K562 (cell line): ENCODE measurements at regions not wholly inside any gene's neighbourhood (a gene's known extent, or its start where the extent isn't known, plus 50 kb on each side); places are given as distances from the start of the nearest gene placed in this dataset.
A peak's percentile ranks its signal among the peaks of the same experiment; 100 is the strongest.

ENCODE experiments used
- ATAC-seq: fragments of 200-7000 bp; cut with Tn5 transposase; 3 replicates; pipeline ENCODE4 v1.9.1; 2020; ENCODE audit warnings: moderate library complexity
- BruUV-seq: library from RNA; stranded (reverse); fragments of 400-500 nt; replicated peaks from 2 replicates; lab custom pipeline; 2021; lab: Mats Ljungman, UMichigan
- CTCF ChIA-PET: fragments of 300-600 bp; formaldehyde crosslinking; extraction: SDS; loops from one replicate; lab custom pipeline; 2021; ENCODE audit warnings: low intra/inter-chr PET ratio; lab: Yijun Ruan, JAX
- POLR2A ChIA-PET: fragments of 300-600, 350-650 bp; sonication (Branson Sonifier 250); formaldehyde crosslinking; extraction: SDS; loops from one replicate; lab custom pipeline; 2021; ENCODE audit warnings: antibody characterized with exemption, inconsistent platforms; lab: Yijun Ruan, JAX
- DNase-seq, 4 experiments: peaks; one replicate each; pipeline versions ENCODE4 v3.0.0 to v3.0.0-alpha.2; 2011 to 2018; ENCODE audit warnings: low spot score in 3 of 4, mixed read lengths in 3 of 4; ENCODE audit errors: extremely low read depth in 1 of 4
- FAIRE-seq: peaks from 2 replicates; lab custom pipeline; 2011; peaks lifted over from hg19 to GRCh38; lab: Jason Lieb, UNC
- H2AFZ ChIP-seq: 2 replicates; pipeline ENCODE4 v1.6.0; 2011; ENCODE audit warnings: low read depth, low read length, control low read depth, inconsistent platforms
- H3K27ac ChIP-seq: fragments of 200-600 bp; 3 replicates; pipeline ENCODE4 v1.8.0; 2011; ENCODE audit warnings: low read depth, mild to moderate bottlenecking, control low read depth, inconsistent platforms, low read length, moderate library complexity, mixed read lengths; ENCODE audit errors: extremely low read depth
- H3K27me3 ChIP-seq, 2 experiments: fragments of 300-600 bp in 1 of 2; 2 replicates in 1 of 2; 3 replicates in 1 of 2; pipeline versions ENCODE4 v1.6.0 to v1.8.0; 2011; ENCODE audit warnings: inconsistent platforms in 2 of 2, low read length in 2 of 2, mild to moderate bottlenecking in 1 of 2, mixed read lengths in 1 of 2, moderate library complexity in 1 of 2; ENCODE audit not compliant: control insufficient read depth in 2 of 2, insufficient read depth in 2 of 2
- H3K36me3 ChIP-seq: fragments of 300-600 bp; 3 replicates; pipeline ENCODE4 v1.8.0; 2011; ENCODE audit warnings: mild to moderate bottlenecking, low read length, inconsistent platforms; ENCODE audit not compliant: control insufficient read depth, insufficient read depth
- H3K4me1 ChIP-seq, 2 experiments: fragments of 200-600 bp in 1 of 2; replicated peaks in 1 of 2; 2 replicates in 1 of 2; 3 replicates in 1 of 2; pipeline versions ENCODE4 v1.5.1 to v1.8.0; 2011; ENCODE audit warnings: inconsistent platforms in 2 of 2, low read length in 2 of 2, mild to moderate bottlenecking in 1 of 2, mixed read lengths in 1 of 2, moderate library complexity in 1 of 2; ENCODE audit not compliant: control insufficient read depth in 2 of 2, insufficient read depth in 2 of 2
- H3K4me2 ChIP-seq: 2 replicates; pipeline ENCODE4 v1.6.1; 2011; ENCODE audit warnings: low read length, control low read depth, inconsistent platforms, mixed read lengths; ENCODE audit not compliant: insufficient read depth
- H3K4me3 ChIP-seq: fragments of 200-600 bp; sonication (generic), shearing (Covaris generic); 2 replicates; pipeline ENCODE4 v1.5.1; 2016; ENCODE audit warnings: control low read depth, inconsistent platforms
- H3K79me2 ChIP-seq: fragments of 200-600 bp; 3 replicates; pipeline ENCODE4 v1.8.0; 2011; ENCODE audit warnings: low read length, inconsistent platforms; ENCODE audit not compliant: control insufficient read depth, insufficient read depth
- H3K9ac ChIP-seq, 2 experiments: 2 replicates each; pipeline versions ENCODE4 v1.6.0 to v1.6.1; 2011; ENCODE audit warnings: low read depth in 2 of 2, low read length in 2 of 2, control low read depth in 1 of 2, inconsistent platforms in 1 of 2, mild to moderate bottlenecking in 1 of 2, mixed read lengths in 1 of 2; ENCODE audit not compliant: insufficient read depth in 1 of 2
- H3K9me1 ChIP-seq: one replicate; pipeline ENCODE4 v1.6.0; 2011; ENCODE audit warnings: inconsistent platforms, mild to moderate bottlenecking, low read length, moderate library complexity; ENCODE audit not compliant: control insufficient read depth, insufficient read depth
- H3K9me3 ChIP-seq: replicated peaks from 2 replicates; pipeline ENCODE4 v1.5.1; 2011; ENCODE audit warnings: low read depth, low read length, inconsistent platforms; ENCODE audit not compliant: control insufficient read depth, insufficient read depth
- H4K20me1 ChIP-seq: replicated peaks from 2 replicates; pipeline ENCODE4 v1.6.1; 2011; ENCODE audit warnings: low read length, inconsistent platforms, mixed read lengths; ENCODE audit not compliant: control insufficient read depth, insufficient read depth
- ETS2 ChIP-seq: IDR thresholded peaks from 2 replicates; pipeline ENCODE4 v1.6.1; 2016; ENCODE audit warnings: borderline replicate concordance, missing genetic modification characterization, mild to moderate bottlenecking, moderate library complexity, missing compliant biosample characterization; ENCODE audit not compliant: poor library complexity, severe bottlenecking
- KLF16 ChIP-seq: IDR thresholded peaks from 2 replicates; pipeline ENCODE4 v1.6.1; 2016; ENCODE audit warnings: antibody characterized with exemption
- NFE2 ChIP-seq: IDR thresholded peaks from 2 replicates; pipeline ENCODE4 v1.6.1; 2014; ENCODE audit warnings: antibody characterized with exemption, low read depth
- SP2 ChIP-seq: IDR thresholded peaks from 2 replicates; pipeline ENCODE4 v1.6.1; 2011; ENCODE audit warnings: mild to moderate bottlenecking, low read depth, low read length, moderate library complexity; ENCODE audit not compliant: poor library complexity, severe bottlenecking; ENCODE audit errors: extremely low read depth
- ZNF134 ChIP-seq: fragments of 250-450 bp; sonication (Bioruptor Pico); conservative IDR thresholded peaks from 2 replicates; pipeline ENCODE4 v1.4.0; 2020
- ZNF764 ChIP-seq: fragments of 250-450 bp; sonication (Bioruptor Pico); IDR thresholded peaks from 2 replicates; pipeline ENCODE4 v1.4.0; 2020; ENCODE audit warnings: low read depth, mild to moderate bottlenecking, moderate library complexity
- WGBS: fragments of 100-300 bp; shearing (Covaris generic); methylation state at CpG from one replicate; pipeline ENCODE4 v1.1.6; 2016; ENCODE audit warnings: low coverage, mixed read lengths; ENCODE audit not compliant: insufficient coverage; ENCODE audit errors: missing lambda C conversion rate; 5-methylcytosine and 5-hydroxymethylcytosine counted together
- in situ Hi-C: fragments of 300-500 bp; cut with MboI; formaldehyde crosslinking; loops from 4 replicates; pipeline ENCODE4 v1.15.0; 2018; ENCODE audit warnings: inconsistent platforms, mixed read lengths
- intact Hi-C: fragments of 100-400 bp; cut with micrococcal nuclease; formaldehyde crosslinking; loops from 2 replicates; pipeline ENCODE4 v1.14.2; 2022
- TF ChIP-seq, protein P1 (sequence below), 2 experiments: fragments of 250-450 bp in 1 of 2; fragments of 450-650 bp in 1 of 2; sonication (Bioruptor Pico) in 1 of 2; IDR thresholded peaks; 2 replicates each; pipeline versions ENCODE4 v1.6.1 to v1.8.0; 2016 to 2021; ENCODE audit warnings: mild to moderate bottlenecking in 2 of 2, moderate library complexity in 2 of 2, missing compliant biosample characterization in 1 of 2, missing genetic modification characterization in 1 of 2
- TF ChIP-seq, protein P2 (sequence below), 2 experiments: fragments of 450-650 bp; formaldehyde crosslinking in 1 of 2; IDR thresholded peaks; 2 replicates each; pipeline versions ENCODE4 v1.4.0 to v1.6.1; 2014 to 2020; ENCODE audit warnings: mild to moderate bottlenecking in 2 of 2, borderline replicate concordance in 1 of 2, low read depth in 1 of 2

DNA sequence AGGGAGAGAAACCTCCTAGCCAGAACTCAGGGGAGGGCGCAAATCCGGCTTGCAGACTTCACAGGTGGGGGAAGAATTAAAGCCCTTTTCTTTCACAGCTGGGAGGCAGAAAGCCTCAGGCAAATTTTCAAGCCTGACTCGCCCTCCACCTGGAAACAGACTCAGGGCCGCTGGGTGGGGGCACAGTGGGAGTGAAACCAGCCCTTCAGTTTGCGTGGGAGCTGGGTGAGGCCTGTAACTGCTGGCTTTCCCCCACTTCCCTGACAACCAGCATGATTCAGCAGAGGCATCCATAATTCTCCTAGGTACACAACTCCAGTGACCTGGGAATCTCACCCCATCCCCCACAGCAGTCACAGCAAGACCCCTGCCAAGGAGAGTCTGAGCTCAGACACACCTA lies 206.9 kb upstream of the INTU start:
- Histone ChIP-seq H4K20me1 (no peaks in the 10 kb centered on the region), H3K27ac (no peak overlapping the region; the same call in 2 of the 3 replicates), H3K79me2 (no peaks in the 10 kb centered on the region), H3K4me2 (no peak overlapping the region), H2AFZ (peak overlapping the region; percentile 92), H3K4me3 (no peak overlapping the region), H3K9ac (no peak overlapping the region), H3K9me3 (no peaks in the 10 kb centered on the region), H3K36me3 (no peaks in the 10 kb centered on the region), H3K27me3 (no peaks in the 10 kb centered on the region), H3K4me1 (no peaks in the 10 kb centered on the region; a peak in 3 of 5 replicates), H3K9me1 (no peaks in the 10 kb centered on the region)
- WGBS, result 39% methylated on average over 5 of the region's 5 CpGs
- ChIA-PET POLR2A (interaction anchor here (1.0 kb wide), 1 partner anchor 17 kb away, joined by 3 read pairs; no protein-coding TSS in a partner anchor), CTCF (no interaction called here)
- intact Hi-C loops, result no loop called here
- TF ChIP-seq KLF16 (no peak), NFE2 (peak; percentile 67), SP2 (no peak), ZNF764 (CRISPR knock-in tag) (no peak), ETS2 (tag) (no peak), ZNF134 (CRISPR knock-in tag) (no peak)
- TF ChIP-seq, protein P1, sequence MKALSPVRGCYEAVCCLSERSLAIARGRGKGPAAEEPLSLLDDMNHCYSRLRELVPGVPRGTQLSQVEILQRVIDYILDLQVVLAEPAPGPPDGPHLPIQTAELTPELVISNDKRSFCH (CRISPR knock-in tag; IDR thresholded peaks at IDR 0.05), result no peak
- TF ChIP-seq, protein P1 (tag; IDR thresholded peaks at IDR 0.05), result no peak
- TF ChIP-seq, protein P2, sequence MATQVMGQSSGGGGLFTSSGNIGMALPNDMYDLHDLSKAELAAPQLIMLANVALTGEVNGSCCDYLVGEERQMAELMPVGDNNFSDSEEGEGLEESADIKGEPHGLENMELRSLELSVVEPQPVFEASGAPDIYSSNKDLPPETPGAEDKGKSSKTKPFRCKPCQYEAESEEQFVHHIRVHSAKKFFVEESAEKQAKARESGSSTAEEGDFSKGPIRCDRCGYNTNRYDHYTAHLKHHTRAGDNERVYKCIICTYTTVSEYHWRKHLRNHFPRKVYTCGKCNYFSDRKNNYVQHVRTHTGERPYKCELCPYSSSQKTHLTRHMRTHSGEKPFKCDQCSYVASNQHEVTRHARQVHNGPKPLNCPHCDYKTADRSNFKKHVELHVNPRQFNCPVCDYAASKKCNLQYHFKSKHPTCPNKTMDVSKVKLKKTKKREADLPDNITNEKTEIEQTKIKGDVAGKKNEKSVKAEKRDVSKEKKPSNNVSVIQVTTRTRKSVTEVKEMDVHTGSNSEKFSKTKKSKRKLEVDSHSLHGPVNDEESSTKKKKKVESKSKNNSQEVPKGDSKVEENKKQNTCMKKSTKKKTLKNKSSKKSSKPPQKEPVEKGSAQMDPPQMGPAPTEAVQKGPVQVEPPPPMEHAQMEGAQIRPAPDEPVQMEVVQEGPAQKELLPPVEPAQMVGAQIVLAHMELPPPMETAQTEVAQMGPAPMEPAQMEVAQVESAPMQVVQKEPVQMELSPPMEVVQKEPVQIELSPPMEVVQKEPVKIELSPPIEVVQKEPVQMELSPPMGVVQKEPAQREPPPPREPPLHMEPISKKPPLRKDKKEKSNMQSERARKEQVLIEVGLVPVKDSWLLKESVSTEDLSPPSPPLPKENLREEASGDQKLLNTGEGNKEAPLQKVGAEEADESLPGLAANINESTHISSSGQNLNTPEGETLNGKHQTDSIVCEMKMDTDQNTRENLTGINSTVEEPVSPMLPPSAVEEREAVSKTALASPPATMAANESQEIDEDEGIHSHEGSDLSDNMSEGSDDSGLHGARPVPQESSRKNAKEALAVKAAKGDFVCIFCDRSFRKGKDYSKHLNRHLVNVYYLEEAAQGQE (IDR thresholded peaks at IDR 0.05; ENCODE audit: borderline replicate concordance), result no peak
- TF ChIP-seq, protein P2 (CRISPR knock-in tag; IDR thresholded peaks at IDR 0.05; ENCODE audit: low read depth), result no peak
- BruUV-seq, result no TSS peak
- peak in 1 of 4 experiments; percentile 4 for DNase-seq
- ATAC-seq, result no peak; the same call in 1 of the 3 replicates
- no peak for FAIRE-seq
- in situ Hi-C loops, result no loop called here
